RWPE2 (cell line): ENCODE measurements at regions not wholly inside any gene's neighbourhood (a gene's known extent, or its start where the extent isn't known, plus 50 kb on each side); places are given as distances from the start of the nearest gene placed in this dataset.

ENCODE experiments used
- ATAC-seq: fragments of 200-7000 bp; cut with Tn5 transposase; 3 replicates; pipeline ENCODE4 v1.9.1; 2021; ENCODE audit warnings: low read depth
- DNase-seq: peaks from one replicate; pipeline ENCODE4 v3.0.0-alpha.2; 2020; ENCODE audit warnings: low spot score
- H3K27ac ChIP-seq: fragments of 450-650 bp; 2 replicates; pipeline ENCODE4 v1.5.1; 2017; ENCODE audit warnings: mild to moderate bottlenecking; ENCODE audit not compliant: poor library complexity, severe bottlenecking
- H3K27me3 ChIP-seq: fragments of 250-450 bp; sonication (Bioruptor Pico); 2 replicates; pipeline ENCODE4 v1.5.1; 2021; ENCODE audit warnings: mild to moderate bottlenecking, moderate library complexity; ENCODE audit not compliant: insufficient read depth, poor library complexity, severe bottlenecking
- H3K36me3 ChIP-seq: fragments of 250-450 bp; sonication (Bioruptor Pico); 2 replicates; pipeline ENCODE4 v1.5.1; 2020; ENCODE audit warnings: low read depth, mild to moderate bottlenecking, moderate library complexity
- H3K4me1 ChIP-seq: fragments of 250-450 bp; sonication (Bioruptor Pico); 2 replicates; pipeline ENCODE4 v1.5.1; 2021; ENCODE audit warnings: mild to moderate bottlenecking, moderate library complexity; ENCODE audit not compliant: insufficient read depth, poor library complexity, severe bottlenecking
- H3K4me3 ChIP-seq: fragments of 250-450 bp; sonication (Bioruptor Pico); 2 replicates; pipeline ENCODE4 v1.5.1; 2021; ENCODE audit warnings: mild to moderate bottlenecking, moderate library complexity; ENCODE audit not compliant: severe bottlenecking
- H3K9me3 ChIP-seq: fragments of 250-450 bp; sonication (Bioruptor Pico); 2 replicates; pipeline ENCODE4 v1.5.1; 2021; ENCODE audit warnings: mild to moderate bottlenecking, moderate library complexity; ENCODE audit not compliant: severe bottlenecking
- TF ChIP-seq, protein P1 (sequence below): fragments of 450-650 bp; IDR thresholded peaks from one replicate; pipeline ENCODE4 v1.5.1; 2017; ENCODE audit warnings: mild to moderate bottlenecking, moderate library complexity; ENCODE audit not compliant: poor library complexity, severe bottlenecking

DNA sequence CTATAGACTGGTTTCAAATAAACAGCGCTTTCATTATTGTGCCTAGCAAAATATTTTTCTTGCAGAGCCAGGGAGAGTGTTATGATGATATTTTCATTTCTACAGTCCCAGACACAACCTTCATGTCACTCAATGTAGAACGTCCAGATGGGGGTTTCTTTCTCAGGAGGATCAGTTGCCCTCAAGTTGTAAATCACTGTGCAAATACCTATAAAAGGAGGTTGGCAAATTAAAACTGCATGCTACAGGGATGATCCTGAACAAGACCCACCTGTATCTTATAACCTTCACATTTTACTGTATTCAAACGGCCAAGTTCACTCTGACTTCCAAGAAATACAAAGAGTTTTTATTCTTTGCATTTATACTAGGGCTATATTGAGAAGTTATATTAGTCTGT lies 486.0 kb downstream of the EDEM1 start:
- no peaks in the 10 kb centered on the region for H3K36me3 ChIP-seq
- H3K4me1 ChIP-seq, result no peaks in the 10 kb centered on the region
- no peak overlapping the region for H3K27ac ChIP-seq
- TF ChIP-seq, protein P1, sequence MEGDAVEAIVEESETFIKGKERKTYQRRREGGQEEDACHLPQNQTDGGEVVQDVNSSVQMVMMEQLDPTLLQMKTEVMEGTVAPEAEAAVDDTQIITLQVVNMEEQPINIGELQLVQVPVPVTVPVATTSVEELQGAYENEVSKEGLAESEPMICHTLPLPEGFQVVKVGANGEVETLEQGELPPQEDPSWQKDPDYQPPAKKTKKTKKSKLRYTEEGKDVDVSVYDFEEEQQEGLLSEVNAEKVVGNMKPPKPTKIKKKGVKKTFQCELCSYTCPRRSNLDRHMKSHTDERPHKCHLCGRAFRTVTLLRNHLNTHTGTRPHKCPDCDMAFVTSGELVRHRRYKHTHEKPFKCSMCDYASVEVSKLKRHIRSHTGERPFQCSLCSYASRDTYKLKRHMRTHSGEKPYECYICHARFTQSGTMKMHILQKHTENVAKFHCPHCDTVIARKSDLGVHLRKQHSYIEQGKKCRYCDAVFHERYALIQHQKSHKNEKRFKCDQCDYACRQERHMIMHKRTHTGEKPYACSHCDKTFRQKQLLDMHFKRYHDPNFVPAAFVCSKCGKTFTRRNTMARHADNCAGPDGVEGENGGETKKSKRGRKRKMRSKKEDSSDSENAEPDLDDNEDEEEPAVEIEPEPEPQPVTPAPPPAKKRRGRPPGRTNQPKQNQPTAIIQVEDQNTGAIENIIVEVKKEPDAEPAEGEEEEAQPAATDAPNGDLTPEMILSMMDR, result no peak
- H3K4me3 ChIP-seq, result no peak overlapping the region
- no peaks in the 10 kb centered on the region for H3K27me3 ChIP-seq
- no peak for ATAC-seq
- no peak for DNase-seq
- no peaks in the 10 kb centered on the region for H3K9me3 ChIP-seq

DNA sequence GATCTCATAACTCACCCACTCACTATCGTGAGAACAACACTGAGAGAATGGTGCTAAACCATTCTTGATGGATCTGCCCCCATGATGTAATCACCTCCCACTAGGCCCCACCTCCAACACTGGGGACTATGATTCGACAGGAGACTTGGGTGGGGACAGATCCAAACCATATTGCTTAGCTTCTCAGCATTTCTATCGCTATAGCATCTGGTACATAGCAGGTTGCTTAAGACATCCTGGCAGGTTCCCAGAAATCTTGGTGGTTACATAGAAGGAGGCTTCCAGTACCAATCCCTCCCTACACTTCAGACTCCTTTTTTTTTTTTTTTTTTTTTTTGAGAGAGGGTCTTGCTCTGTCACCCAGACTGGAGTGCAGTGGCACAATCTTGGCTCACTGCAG lies 487.8 kb downstream of the EDEM1 start:
- TF ChIP-seq, protein P1, result no peak
- Histone ChIP-seq H3K36me3 (no peaks in the 10 kb centered on the region), H3K4me3 (no peak overlapping the region), H3K9me3 (no peaks in the 10 kb centered on the region), H3K4me1 (no peaks in the 10 kb centered on the region), H3K27me3 (no peaks in the 10 kb centered on the region), H3K27ac (no peak overlapping the region)
- ATAC-seq (no peak), DNase-seq (no peak)

DNA sequence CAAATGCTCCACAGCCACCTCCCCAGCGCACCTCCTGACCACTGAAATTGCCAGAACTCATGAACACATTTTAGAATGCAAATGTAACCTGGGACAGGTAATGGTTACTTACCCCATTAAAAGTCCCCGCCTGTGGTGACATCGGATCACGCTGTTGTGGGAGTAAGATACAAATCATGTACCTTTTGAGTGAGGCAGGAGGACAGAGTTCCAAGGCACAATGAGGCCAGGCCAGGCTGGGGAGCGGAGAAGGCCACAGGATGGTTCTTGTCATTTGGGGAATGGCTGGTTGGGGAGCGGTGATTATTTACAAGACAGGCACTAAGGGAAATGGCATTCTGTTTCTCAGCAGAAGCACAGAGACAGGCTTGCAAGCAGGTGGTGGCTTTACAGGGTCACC lies 490.0 kb downstream of the EDEM1 start:
- no peaks in the 10 kb centered on the region for H3K4me1 ChIP-seq
- no peaks in the 10 kb centered on the region for H3K27me3 ChIP-seq
- no peak overlapping the region for H3K4me3 ChIP-seq
- no peak for ATAC-seq
- TF ChIP-seq, protein P1, result no peak
- H3K36me3 ChIP-seq, result no peaks in the 10 kb centered on the region
- DNase-seq, result no peak
- no peak overlapping the region for H3K27ac ChIP-seq
- H3K9me3 ChIP-seq, result no peaks in the 10 kb centered on the region

DNA sequence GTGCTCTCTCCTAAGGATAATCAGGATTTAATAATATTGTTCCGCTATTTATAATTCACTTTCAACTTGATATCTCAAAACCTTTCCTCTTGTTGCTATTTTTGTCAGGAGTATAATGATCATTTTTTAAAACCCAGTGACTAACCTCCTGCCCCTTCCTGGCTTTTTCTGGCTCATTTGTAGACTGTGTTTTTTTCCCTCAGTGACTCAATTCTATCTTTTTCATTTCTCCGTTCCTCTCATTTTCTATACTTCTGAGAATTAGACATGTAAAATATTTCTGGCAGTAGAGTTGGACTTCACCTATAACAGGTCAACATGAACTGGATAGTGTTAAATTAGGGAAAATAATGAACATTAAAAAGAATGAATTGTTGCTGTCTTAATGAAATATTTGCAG lies 490.7 kb downstream of the EDEM1 start:
- TF ChIP-seq, protein P1, result no peak
- DNase-seq, result no peak
- H3K4me3 ChIP-seq, result no peak overlapping the region
- H3K27me3 ChIP-seq, result no peaks in the 10 kb centered on the region
- no peak for ATAC-seq
- H3K27ac ChIP-seq, result no peak overlapping the region
- H3K9me3 ChIP-seq, result peaks cover 2% of the 10 kb centered on the region
- H3K36me3 ChIP-seq, result no peaks in the 10 kb centered on the region
- H3K4me1 ChIP-seq, result no peaks in the 10 kb centered on the region

DNA sequence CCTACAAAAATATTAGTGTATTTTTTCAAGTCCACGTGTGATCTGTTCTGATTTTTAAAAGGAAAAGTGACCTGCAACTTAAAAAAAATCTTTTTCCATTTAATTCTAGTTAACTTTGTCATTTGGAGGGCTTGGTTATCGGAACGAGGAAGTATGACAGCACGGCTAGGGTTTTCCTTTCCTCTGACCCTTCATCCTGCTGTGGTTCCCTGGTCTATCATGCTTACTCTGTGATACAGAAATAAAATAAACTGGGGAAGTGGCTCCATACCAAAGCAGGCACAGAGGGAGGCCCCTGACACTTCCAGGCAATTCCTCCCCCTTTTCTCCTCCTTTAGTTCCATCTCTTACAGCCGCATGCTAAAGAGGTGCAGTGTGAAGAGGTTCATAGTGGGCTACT lies 491.3 kb downstream of the EDEM1 start:
- Histone ChIP-seq H3K27me3 (no peaks in the 10 kb centered on the region), H3K27ac (no peak overlapping the region), H3K36me3 (no peaks in the 10 kb centered on the region), H3K4me1 (no peaks in the 10 kb centered on the region), H3K9me3 (peaks cover 2% of the 10 kb centered on the region), H3K4me3 (no peak overlapping the region)
- TF ChIP-seq, protein P1, result no peak
- no peak for DNase-seq
- ATAC-seq, result no peak
